Hepatocyte (in vitro differentiated cells): ENCODE measurements at regions not wholly inside any gene's neighbourhood (a gene's known extent, or its start where the extent isn't known, plus 50 kb on each side); places are given as distances from the start of the nearest gene placed in this dataset.
"Not testable (repeated sequence)": the region's sequence is repeated elsewhere in the genome, so short reads cannot be mapped to it uniquely, and the experiment has no call there.

Source experiments
- EZH2 ChIP-seq: fragments of 200-600 bp; sonication (generic); IDR thresholded peaks from 2 replicates; pipeline ENCODE4 v1.6.1; 2016; ENCODE audit warnings: antibody characterized with exemption, mild to moderate bottlenecking, borderline replicate concordance
- EZH2phosphoT487 ChIP-seq: fragments of 200-600 bp; sonication (generic); IDR thresholded peaks from one replicate; pipeline ENCODE4 v1.6.1; 2018; ENCODE audit warnings: antibody characterized with exemption, mild to moderate bottlenecking, low read depth, moderate library complexity; ENCODE audit not compliant: unreplicated experiment, severe bottlenecking
- TF ChIP-seq, protein P1 (sequence below): fragments of 200-600 bp; sonication (generic); IDR thresholded peaks from 2 replicates; pipeline ENCODE4 v1.5.1; 2016; ENCODE audit warnings: antibody characterized with exemption, mild to moderate bottlenecking; ENCODE audit not compliant: poor library complexity

DNA sequence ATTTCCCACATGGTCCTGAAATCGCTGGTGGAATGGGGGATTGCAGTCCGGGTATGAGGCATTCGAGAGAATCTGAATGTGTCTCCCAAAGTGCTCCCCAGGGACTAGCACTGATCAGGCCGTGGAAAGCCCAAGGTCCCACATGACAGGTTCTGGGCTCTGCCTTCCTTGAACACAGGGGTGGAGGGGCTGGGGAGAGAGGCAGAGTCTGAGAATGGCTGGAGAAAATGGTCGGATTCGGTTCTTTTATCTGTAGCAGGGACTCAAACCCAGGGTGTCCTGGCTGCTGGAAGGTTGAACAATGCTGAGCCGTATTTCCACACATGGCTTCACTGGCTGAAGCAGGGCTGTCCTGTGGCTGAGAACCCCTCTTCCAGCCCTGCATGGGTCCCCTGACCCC lies 122.7 kb upstream of the SULF2 start:
- TF ChIP-seq, protein P1, sequence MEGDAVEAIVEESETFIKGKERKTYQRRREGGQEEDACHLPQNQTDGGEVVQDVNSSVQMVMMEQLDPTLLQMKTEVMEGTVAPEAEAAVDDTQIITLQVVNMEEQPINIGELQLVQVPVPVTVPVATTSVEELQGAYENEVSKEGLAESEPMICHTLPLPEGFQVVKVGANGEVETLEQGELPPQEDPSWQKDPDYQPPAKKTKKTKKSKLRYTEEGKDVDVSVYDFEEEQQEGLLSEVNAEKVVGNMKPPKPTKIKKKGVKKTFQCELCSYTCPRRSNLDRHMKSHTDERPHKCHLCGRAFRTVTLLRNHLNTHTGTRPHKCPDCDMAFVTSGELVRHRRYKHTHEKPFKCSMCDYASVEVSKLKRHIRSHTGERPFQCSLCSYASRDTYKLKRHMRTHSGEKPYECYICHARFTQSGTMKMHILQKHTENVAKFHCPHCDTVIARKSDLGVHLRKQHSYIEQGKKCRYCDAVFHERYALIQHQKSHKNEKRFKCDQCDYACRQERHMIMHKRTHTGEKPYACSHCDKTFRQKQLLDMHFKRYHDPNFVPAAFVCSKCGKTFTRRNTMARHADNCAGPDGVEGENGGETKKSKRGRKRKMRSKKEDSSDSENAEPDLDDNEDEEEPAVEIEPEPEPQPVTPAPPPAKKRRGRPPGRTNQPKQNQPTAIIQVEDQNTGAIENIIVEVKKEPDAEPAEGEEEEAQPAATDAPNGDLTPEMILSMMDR = not testable (repeated sequence)
- TF ChIP-seq EZH2phosphoT487, EZH2: not testable (repeated sequence)
